WTC11 (cell line): ENCODE measurements at regions not wholly inside any gene's neighbourhood (a gene's known extent, or its start where the extent isn't known, plus 50 kb on each side); places are given as distances from the start of the nearest gene placed in this dataset.

Experiments
- CBFB ChIP-seq: sonication (generic); formaldehyde crosslinking; IDR thresholded peaks from 2 replicates; pipeline ENCODE4 v1.8.1; 2022; ENCODE audit warnings: mild to moderate bottlenecking, low read depth, missing genetic modification reagents
- CREM ChIP-seq: sonication (generic); formaldehyde crosslinking; IDR thresholded peaks from 2 replicates; pipeline ENCODE4 v1.8.1; 2022; ENCODE audit warnings: mild to moderate bottlenecking, missing genetic modification reagents, moderate library complexity
- ESRRA ChIP-seq: sonication (generic); formaldehyde crosslinking; IDR thresholded peaks from 2 replicates; pipeline ENCODE4 v1.8.1; 2022; ENCODE audit warnings: mild to moderate bottlenecking, missing genetic modification reagents, borderline replicate concordance
- IRF2 ChIP-seq: sonication (generic); formaldehyde crosslinking; IDR thresholded peaks from 2 replicates; pipeline ENCODE4 v1.8.0; 2022; ENCODE audit warnings: low read depth, missing genetic modification reagents, borderline replicate concordance
- JAZF1 ChIP-seq: fragments of 250-450 bp; sonication (Bioruptor Pico); IDR thresholded peaks from 2 replicates; pipeline ENCODE4 v1.9.0; 2021; ENCODE audit warnings: moderate library complexity, mild to moderate bottlenecking, inconsistent platforms
- NFE2L1 ChIP-seq: sonication (generic); formaldehyde crosslinking; IDR thresholded peaks from 2 replicates; pipeline ENCODE4 v1.8.1; 2023; ENCODE audit warnings: missing genetic modification reagents
- NR3C1 ChIP-seq: sonication (generic); formaldehyde crosslinking; conservative IDR thresholded peaks from 2 replicates; pipeline ENCODE4 v1.8.1; 2023; ENCODE audit warnings: low read depth, mild to moderate bottlenecking, missing genetic modification reagents
- SMAD3 ChIP-seq: sonication (generic); formaldehyde crosslinking; IDR thresholded peaks from 2 replicates; pipeline ENCODE4 v1.8.0; 2022; ENCODE audit warnings: missing genetic modification reagents, mild to moderate bottlenecking, borderline replicate concordance
- ZNF232 ChIP-seq: sonication (generic); formaldehyde crosslinking; IDR thresholded peaks from 2 replicates; pipeline ENCODE4 v1.8.0; 2022; ENCODE audit warnings: mild to moderate bottlenecking, missing genetic modification reagents
- ZNF416 ChIP-seq: fragments of 250-450 bp; sonication (Bioruptor Pico); IDR thresholded peaks from 2 replicates; pipeline ENCODE4 v1.9.0; 2021; ENCODE audit warnings: mild to moderate bottlenecking, inconsistent platforms
- ZNF423 ChIP-seq: fragments of 250-450 bp; sonication (Bioruptor Pico); IDR thresholded peaks from 2 replicates; pipeline ENCODE4 v2.1.2; 2022; ENCODE audit warnings: mild to moderate bottlenecking, moderate library complexity
- TF ChIP-seq, protein P1 (sequence below): fragments of 200-600 bp; IDR thresholded peaks from 2 replicates; pipeline ENCODE4 v1.8.0; 2022; ENCODE audit warnings: antibody characterized with exemption
- TF ChIP-seq, protein P2 (sequence below): sonication (generic); formaldehyde crosslinking; IDR thresholded peaks from 2 replicates; pipeline ENCODE4 v1.8.1; 2023; ENCODE audit warnings: mild to moderate bottlenecking, missing genetic modification reagents, borderline replicate concordance
- TF ChIP-seq, protein P3 (sequence below): fragments of 250-450 bp; sonication (Bioruptor Pico); conservative IDR thresholded peaks from 2 replicates; pipeline ENCODE4 v1.9.0; 2021; ENCODE audit warnings: mild to moderate bottlenecking

DNA sequence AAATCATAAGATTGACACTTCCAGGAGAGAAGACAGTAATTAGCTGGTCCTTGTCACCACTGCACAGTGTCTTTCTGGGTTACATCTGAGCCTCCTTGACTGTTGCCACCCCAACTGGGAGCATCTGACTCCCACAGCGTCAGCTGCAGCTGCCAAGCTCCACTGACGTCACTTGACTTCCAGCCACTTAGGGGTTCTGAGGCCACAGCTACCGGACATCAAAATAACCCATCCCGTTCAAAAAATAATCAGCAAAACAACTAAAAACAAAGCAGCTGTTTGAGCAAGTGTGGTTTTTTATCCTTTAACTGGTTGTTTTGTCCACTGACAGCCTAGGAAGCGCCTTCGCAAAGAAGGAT, 206.5 kb upstream of the AGAP1 start:
- TF ChIP-seq ZNF416 (CRISPR knock-in tag) (no peak), ZNF232 (no peak), CREM (CRISPR knock-in tag) (no peak), NFE2L1 (CRISPR knock-in tag) (no peak), JAZF1 (CRISPR knock-in tag) (no peak), IRF2 (CRISPR knock-in tag) (no peak), ZNF423 (CRISPR knock-in tag) (no peak), NR3C1 (CRISPR knock-in tag) (no peak), SMAD3 (no peak), ESRRA (CRISPR knock-in tag) (no peak), CBFB (CRISPR knock-in tag) (no peak)
- TF ChIP-seq, protein P1, sequence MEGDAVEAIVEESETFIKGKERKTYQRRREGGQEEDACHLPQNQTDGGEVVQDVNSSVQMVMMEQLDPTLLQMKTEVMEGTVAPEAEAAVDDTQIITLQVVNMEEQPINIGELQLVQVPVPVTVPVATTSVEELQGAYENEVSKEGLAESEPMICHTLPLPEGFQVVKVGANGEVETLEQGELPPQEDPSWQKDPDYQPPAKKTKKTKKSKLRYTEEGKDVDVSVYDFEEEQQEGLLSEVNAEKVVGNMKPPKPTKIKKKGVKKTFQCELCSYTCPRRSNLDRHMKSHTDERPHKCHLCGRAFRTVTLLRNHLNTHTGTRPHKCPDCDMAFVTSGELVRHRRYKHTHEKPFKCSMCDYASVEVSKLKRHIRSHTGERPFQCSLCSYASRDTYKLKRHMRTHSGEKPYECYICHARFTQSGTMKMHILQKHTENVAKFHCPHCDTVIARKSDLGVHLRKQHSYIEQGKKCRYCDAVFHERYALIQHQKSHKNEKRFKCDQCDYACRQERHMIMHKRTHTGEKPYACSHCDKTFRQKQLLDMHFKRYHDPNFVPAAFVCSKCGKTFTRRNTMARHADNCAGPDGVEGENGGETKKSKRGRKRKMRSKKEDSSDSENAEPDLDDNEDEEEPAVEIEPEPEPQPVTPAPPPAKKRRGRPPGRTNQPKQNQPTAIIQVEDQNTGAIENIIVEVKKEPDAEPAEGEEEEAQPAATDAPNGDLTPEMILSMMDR, result no peak
- TF ChIP-seq, protein P2, sequence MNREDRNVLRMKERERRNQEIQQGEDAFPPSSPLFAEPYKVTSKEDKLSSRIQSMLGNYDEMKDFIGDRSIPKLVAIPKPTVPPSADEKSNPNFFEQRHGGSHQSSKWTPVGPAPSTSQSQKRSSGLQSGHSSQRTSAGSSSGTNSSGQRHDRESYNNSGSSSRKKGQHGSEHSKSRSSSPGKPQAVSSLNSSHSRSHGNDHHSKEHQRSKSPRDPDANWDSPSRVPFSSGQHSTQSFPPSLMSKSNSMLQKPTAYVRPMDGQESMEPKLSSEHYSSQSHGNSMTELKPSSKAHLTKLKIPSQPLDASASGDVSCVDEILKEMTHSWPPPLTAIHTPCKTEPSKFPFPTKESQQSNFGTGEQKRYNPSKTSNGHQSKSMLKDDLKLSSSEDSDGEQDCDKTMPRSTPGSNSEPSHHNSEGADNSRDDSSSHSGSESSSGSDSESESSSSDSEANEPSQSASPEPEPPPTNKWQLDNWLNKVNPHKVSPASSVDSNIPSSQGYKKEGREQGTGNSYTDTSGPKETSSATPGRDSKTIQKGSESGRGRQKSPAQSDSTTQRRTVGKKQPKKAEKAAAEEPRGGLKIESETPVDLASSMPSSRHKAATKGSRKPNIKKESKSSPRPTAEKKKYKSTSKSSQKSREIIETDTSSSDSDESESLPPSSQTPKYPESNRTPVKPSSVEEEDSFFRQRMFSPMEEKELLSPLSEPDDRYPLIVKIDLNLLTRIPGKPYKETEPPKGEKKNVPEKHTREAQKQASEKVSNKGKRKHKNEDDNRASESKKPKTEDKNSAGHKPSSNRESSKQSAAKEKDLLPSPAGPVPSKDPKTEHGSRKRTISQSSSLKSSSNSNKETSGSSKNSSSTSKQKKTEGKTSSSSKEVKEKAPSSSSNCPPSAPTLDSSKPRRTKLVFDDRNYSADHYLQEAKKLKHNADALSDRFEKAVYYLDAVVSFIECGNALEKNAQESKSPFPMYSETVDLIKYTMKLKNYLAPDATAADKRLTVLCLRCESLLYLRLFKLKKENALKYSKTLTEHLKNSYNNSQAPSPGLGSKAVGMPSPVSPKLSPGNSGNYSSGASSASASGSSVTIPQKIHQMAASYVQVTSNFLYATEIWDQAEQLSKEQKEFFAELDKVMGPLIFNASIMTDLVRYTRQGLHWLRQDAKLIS (CRISPR knock-in tag), result no peak
- TF ChIP-seq, protein P3, sequence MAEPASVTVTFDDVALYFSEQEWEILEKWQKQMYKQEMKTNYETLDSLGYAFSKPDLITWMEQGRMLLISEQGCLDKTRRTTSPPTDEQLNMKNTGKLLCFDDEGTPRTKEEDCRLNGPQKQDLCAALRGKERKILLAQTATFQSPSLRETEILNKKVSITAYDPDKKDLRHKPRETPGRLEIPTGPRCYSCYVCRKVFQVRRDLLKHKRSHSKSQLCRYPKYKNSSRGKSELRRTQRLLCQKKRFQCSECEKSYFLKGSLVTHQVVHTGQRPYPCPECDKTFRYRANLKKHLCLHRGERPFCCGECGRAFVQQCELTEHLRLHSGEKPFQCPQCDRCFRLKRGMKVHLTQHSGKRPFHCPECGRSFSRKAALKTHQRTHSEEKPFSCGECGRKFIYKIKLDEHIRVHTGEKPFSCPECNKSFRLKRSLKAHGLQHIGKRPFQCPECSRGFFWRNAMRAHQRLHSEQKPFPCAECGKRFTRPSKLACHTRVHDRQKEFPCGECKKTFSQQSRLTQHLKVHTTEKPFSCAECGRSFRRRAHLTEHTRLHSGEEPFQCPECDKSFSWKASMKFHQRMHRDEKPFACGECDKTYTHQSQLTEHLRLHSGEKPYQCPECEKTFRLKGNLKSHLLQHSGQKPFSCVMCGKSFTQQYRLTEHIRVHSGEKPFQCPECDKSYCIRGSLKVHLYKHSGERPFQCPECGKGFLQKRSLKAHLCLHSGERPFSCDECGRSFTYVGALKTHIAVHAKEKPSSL (CRISPR knock-in tag), result no peak
